ENCODE measurements at regions not wholly inside any gene's neighbourhood (a gene's known extent, or its start where the extent isn't known, plus 50 kb on each side); places are given as distances from the start of the nearest gene placed in this dataset.

- TF ChIP-seq GTF2I (CRISPR knock-in tag; conservative IDR thresholded peaks at IDR 0.05) (no peak), PRDM15 (CRISPR knock-in tag; IDR thresholded peaks at IDR 0.05) (no peak), CBFB (CRISPR knock-in tag; IDR thresholded peaks at IDR 0.05; ENCODE audit: low read depth) (no peak), ZNF425 (CRISPR knock-in tag; conservative IDR thresholded peaks at IDR 0.05) (no peak), MAX (CRISPR knock-in tag; IDR thresholded peaks at IDR 0.05) (no peak), TCF7 (CRISPR knock-in tag; IDR thresholded peaks at IDR 0.05; ENCODE audit: low read depth) (no peak), ZNF281 (CRISPR knock-in tag; IDR thresholded peaks at IDR 0.05) (no peak)
- Mint-ChIP-seq H3K4me3 (no peak overlapping the region), H3K36me3 (peaks cover 4% of the 10 kb centered on the region; the same call in 1 of the 2 replicates), H3K27ac (no peak overlapping the region), H3K9me3 (peaks cover 18% of the 10 kb centered on the region), H3K27me3 (ENCODE audit: low read depth) (no peaks in the 10 kb centered on the region; the same call in 1 of the 2 replicates), H3K4me1 (peaks cover 7% of the 10 kb centered on the region; the same call in 1 of the 2 replicates)
- ATAC-seq (no peak), DNase-seq (ENCODE audit: low spot score) (no peak)
- POLR2A ChIA-PET = no interaction called here
- CTCF ChIA-PET = interaction anchor here (0.8 to 2.5 kb wide), 3 partner anchors 8 to 79 kb away, joined by 3 to 14 read pairs (median 4); no protein-coding TSS in a partner anchor
Observed at GRCh38 chr10:6659451-6659850, 79.4 kb upstream of the PRKCQ start.

GRCh38 chr10:6657669-6658068 lies 77.6 kb upstream of the PRKCQ start:
- Mint-ChIP-seq H3K36me3 (peaks cover 4% of the 10 kb centered on the region; the same call in 1 of the 2 replicates), H3K4me1 (peaks cover 7% of the 10 kb centered on the region; the same call in 1 of the 2 replicates), H3K27me3 (ENCODE audit: low read depth) (no peaks in the 10 kb centered on the region; the same call in 1 of the 2 replicates), H3K9me3 (peaks cover 18% of the 10 kb centered on the region), H3K27ac (no peak overlapping the region), H3K4me3 (no peak overlapping the region)
- ATAC-seq (no peak), DNase-seq (ENCODE audit: low spot score) (no peak)
- no peak for TF ChIP-seq ATF3 (CRISPR knock-in tag; conservative IDR thresholded peaks at IDR 0.05)
- no peak for TF ChIP-seq ESRRA (CRISPR knock-in tag; IDR thresholded peaks at IDR 0.05; ENCODE audit: borderline replicate concordance)
- TF ChIP-seq PREB (CRISPR knock-in tag; IDR thresholded peaks at IDR 0.05; ENCODE audit: borderline replicate concordance) = no peak
- TF ChIP-seq FOXP1 (CRISPR knock-in tag; IDR thresholded peaks at IDR 0.05; ENCODE audit: borderline replicate concordance) = no peak
- TF ChIP-seq TP53 (CRISPR knock-in tag; IDR thresholded peaks at IDR 0.05) = no peak
- TF ChIP-seq RORB (CRISPR knock-in tag; IDR thresholded peaks at IDR 0.05) = no peak
- no peak for TF ChIP-seq STAT6 (CRISPR knock-in tag; conservative IDR thresholded peaks at IDR 0.05; ENCODE audit: low read depth)
- TF ChIP-seq E2F4 (CRISPR knock-in tag; IDR thresholded peaks at IDR 0.05; ENCODE audit: borderline replicate concordance, low read depth) = no peak
- no peak for TF ChIP-seq NFE2L1 (CRISPR knock-in tag; IDR thresholded peaks at IDR 0.05)
- TF ChIP-seq ZNF396 (CRISPR knock-in tag; IDR thresholded peaks at IDR 0.05; ENCODE audit: borderline replicate concordance) = no peak
- no peak for TF ChIP-seq ZNF317 (CRISPR knock-in tag; IDR thresholded peaks at IDR 0.05; ENCODE audit: borderline replicate concordance, low read depth)
- no peak for TF ChIP-seq MYBL2 (CRISPR knock-in tag; IDR thresholded peaks at IDR 0.05)
- TF ChIP-seq TCF7 (CRISPR knock-in tag; IDR thresholded peaks at IDR 0.05; ENCODE audit: low read depth) = no peak
- POLR2A ChIA-PET = no interaction called here
- CTCF ChIA-PET = no interaction called here
